ENCODE measurements at regions not wholly inside any gene's neighbourhood (a gene's known extent, or its start where the extent isn't known, plus 50 kb on each side); places are given as distances from the start of the nearest gene placed in this dataset.

DNA sequence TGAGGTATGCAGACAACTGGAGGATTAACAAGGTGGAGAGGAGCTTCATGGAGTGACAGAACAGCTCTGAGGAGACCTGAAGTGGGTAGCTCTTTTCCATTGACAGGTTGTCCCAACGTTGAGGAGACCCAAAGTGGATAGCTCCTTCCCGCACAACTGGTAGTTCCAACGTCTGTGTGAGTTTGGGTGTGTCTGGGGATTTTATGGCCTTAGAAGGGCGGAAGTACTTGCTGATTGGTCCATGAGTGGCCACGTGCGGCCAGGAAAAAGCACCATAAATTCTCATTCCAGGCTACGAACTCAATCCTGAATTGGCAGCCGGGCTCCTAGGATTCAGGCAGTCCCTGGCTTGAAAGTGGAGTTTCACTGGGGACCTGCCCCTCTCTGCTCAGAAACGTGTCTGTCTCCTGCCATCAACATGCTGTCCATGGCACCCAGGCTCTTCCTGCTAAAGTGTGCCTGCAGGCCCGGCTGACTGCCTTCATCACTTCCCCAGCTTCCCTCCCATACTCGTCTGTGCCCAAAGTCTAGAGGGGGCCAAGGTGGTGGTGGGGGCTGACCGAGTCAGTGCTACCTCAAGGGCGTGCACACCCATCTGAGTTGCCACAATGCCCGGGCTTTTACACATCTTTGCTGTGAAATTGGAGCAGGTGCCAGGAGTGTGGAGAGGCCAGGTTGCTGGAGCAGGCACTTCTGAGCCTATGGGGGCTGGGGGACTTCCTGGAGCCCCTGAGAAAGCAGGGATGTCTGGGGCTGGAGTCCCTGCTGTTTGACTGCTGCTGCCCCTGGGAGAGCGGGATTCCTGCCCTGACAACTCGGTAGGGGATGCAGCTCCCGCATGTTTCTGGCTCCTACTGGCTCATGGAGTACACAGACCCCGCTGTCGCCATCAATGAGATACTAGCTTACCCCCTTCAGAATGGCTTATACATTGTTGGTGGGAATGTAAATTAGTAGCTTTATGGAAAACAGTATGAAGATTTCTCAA is 2034.6 kb upstream of the ACO1 start:
- intact Hi-C loops (cut with micrococcal nuclease; ENCODE audit: unreplicated experiment) (no loop called here), in situ Hi-C loops (cut with HindIII; ENCODE audit: low pct_unique_long_range_greater_than_20kb, low sequenced_read_pairs) (no loop called here)
- Histone ChIP-seq H3K27me3 (ENCODE audit: control insufficient read depth, insufficient read depth, low read length) (no peaks in the 10 kb centered on the region), H3K4me1 (ENCODE audit: control insufficient read depth, insufficient read depth, low read length) (no peaks in the 10 kb centered on the region), H3K4me3 (ENCODE audit: low read depth in 2 of 2, low read length in 2 of 2) (no peak overlapping the region), H3K36me3 (ENCODE audit: control insufficient read depth, insufficient read depth, low read length) (no peaks in the 10 kb centered on the region), H3K9me3 (ENCODE audit: control insufficient read depth, insufficient read depth, low read depth, low read length) (no peaks in the 10 kb centered on the region), H3K27ac (ENCODE audit: low read length) (no peak overlapping the region)
- TF ChIP-seq TCF7L2 (IDR thresholded peaks at IDR 0.05; ENCODE audit: low read depth, low read length) (no peak), SIN3A (IDR thresholded peaks at IDR 0.05; ENCODE audit: borderline replicate concordance, insufficient read depth, low read depth, low read length) (no peak), POLR2AphosphoS5 (IDR thresholded peaks at IDR 0.05; ENCODE audit: low read depth, low read length) (no peak), CTCF (IDR thresholded peaks at IDR 0.05) (no peak)
- TF ChIP-seq, protein P1, sequence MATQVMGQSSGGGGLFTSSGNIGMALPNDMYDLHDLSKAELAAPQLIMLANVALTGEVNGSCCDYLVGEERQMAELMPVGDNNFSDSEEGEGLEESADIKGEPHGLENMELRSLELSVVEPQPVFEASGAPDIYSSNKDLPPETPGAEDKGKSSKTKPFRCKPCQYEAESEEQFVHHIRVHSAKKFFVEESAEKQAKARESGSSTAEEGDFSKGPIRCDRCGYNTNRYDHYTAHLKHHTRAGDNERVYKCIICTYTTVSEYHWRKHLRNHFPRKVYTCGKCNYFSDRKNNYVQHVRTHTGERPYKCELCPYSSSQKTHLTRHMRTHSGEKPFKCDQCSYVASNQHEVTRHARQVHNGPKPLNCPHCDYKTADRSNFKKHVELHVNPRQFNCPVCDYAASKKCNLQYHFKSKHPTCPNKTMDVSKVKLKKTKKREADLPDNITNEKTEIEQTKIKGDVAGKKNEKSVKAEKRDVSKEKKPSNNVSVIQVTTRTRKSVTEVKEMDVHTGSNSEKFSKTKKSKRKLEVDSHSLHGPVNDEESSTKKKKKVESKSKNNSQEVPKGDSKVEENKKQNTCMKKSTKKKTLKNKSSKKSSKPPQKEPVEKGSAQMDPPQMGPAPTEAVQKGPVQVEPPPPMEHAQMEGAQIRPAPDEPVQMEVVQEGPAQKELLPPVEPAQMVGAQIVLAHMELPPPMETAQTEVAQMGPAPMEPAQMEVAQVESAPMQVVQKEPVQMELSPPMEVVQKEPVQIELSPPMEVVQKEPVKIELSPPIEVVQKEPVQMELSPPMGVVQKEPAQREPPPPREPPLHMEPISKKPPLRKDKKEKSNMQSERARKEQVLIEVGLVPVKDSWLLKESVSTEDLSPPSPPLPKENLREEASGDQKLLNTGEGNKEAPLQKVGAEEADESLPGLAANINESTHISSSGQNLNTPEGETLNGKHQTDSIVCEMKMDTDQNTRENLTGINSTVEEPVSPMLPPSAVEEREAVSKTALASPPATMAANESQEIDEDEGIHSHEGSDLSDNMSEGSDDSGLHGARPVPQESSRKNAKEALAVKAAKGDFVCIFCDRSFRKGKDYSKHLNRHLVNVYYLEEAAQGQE (IDR thresholded peaks at IDR 0.05; ENCODE audit: insufficient read depth in 1 of 2, low read depth in 2 of 2, low read length in 1 of 2), result no peak
- BruUV-seq (replicated peaks), result no TSS peak
- no peak for DNase-seq (ENCODE audit: low read depth, low spot score)
- ChIA-PET POLR2A (no interaction called here), CTCF (no interaction called here)
- no peak for ATAC-seq

DNA sequence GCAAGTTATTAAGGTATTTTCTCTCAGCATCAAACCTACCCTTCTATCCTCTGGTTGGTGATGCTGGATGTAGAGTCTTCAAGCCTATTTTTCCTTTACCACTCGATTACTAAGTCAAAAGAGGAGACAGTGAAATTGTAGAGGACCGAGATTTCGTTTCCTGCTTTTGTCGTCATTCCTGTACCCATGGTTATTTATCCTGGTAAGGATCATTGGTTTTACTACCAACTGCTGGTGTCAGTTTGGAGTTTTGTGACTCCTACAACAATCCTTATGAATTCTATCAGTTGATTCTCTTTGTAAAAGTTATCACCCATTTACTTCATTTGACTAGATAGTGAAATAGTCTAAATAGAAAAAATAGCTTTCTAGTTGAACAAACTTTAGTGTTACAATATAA is 2028.2 kb upstream of the ACO1 start:
- Histone ChIP-seq H3K9me3 (ENCODE audit: control insufficient read depth, insufficient read depth, low read depth, low read length) (no peaks in the 10 kb centered on the region), H3K4me3 (ENCODE audit: low read depth in 2 of 2, low read length in 2 of 2) (no peak overlapping the region), H3K27ac (ENCODE audit: low read length) (no peak overlapping the region), H3K36me3 (ENCODE audit: control insufficient read depth, insufficient read depth, low read length) (no peaks in the 10 kb centered on the region), H3K27me3 (ENCODE audit: control insufficient read depth, insufficient read depth, low read length) (no peaks in the 10 kb centered on the region), H3K4me1 (ENCODE audit: control insufficient read depth, insufficient read depth, low read length) (no peaks in the 10 kb centered on the region)
- in situ Hi-C loops (cut with HindIII; ENCODE audit: low pct_unique_long_range_greater_than_20kb, low sequenced_read_pairs) (no loop called here), intact Hi-C loops (cut with micrococcal nuclease; ENCODE audit: unreplicated experiment) (no loop called here)
- no peak for ATAC-seq
- no TSS peak for BruUV-seq (replicated peaks)
- ChIA-PET POLR2A (no interaction called here), CTCF (no interaction called here)
- TF ChIP-seq, protein P1 (IDR thresholded peaks at IDR 0.05; ENCODE audit: insufficient read depth in 1 of 2, low read depth in 2 of 2, low read length in 1 of 2), result no peak
- TF ChIP-seq POLR2AphosphoS5 (IDR thresholded peaks at IDR 0.05; ENCODE audit: low read depth, low read length) (no peak), SIN3A (IDR thresholded peaks at IDR 0.05; ENCODE audit: borderline replicate concordance, insufficient read depth, low read depth, low read length) (no peak), CTCF (IDR thresholded peaks at IDR 0.05) (no peak), TCF7L2 (IDR thresholded peaks at IDR 0.05; ENCODE audit: low read depth, low read length) (no peak)
- no peak for DNase-seq (ENCODE audit: low read depth, low spot score)
